Cerebellar cortex (tissue), 1 donor: ENCODE measurements at regions not wholly inside any gene's neighbourhood (a gene's known extent, or its start where the extent isn't known, plus 50 kb on each side); places are given as distances from the start of the nearest gene placed in this dataset.

Experiments used
- DNase-seq: peaks from one replicate; pipeline ENCODE4 v3.0.0-alpha.2; 2015; ENCODE audit warnings: low spot score

DNA sequence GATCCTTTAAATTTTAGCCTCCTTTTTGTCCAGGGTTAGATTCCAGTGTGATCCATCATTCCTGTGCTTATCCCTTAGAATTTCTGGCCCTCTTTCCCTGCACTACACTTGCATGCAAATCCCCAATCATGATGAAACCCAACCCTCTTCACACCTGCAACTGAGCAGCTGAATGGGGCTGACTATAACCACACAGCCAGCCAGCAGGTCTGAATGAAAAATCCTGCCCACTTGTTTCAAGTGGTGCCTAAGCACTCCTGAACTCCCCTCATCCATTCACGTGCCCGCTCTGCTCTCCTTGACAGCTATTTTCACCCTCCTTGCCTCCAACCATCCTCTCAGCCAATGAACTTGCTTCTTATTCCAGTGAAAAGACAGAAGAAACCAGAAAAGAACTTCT lies 80.5 kb upstream of the AFF3 start:
- no peak for DNase-seq

DNA sequence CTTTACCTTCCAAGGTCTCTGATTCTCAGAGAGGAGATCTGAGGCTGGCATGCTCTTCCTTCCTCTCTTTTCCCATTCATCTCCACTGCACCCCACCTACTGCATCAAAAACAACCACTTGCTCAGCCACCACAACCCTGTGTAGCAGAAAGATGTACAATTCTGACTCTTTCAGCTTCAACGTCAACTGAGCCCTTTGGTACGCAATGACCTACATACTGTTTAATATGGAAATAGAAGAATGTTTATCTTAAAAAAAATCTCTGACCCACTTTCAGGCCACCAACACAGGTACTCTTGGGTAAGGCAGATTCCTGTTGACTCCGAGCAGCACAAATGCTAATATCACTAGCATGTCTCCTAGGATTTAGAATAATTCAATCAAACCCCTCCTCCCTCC lies 76.2 kb upstream of the AFF3 start:
- DNase-seq = no peak

DNA sequence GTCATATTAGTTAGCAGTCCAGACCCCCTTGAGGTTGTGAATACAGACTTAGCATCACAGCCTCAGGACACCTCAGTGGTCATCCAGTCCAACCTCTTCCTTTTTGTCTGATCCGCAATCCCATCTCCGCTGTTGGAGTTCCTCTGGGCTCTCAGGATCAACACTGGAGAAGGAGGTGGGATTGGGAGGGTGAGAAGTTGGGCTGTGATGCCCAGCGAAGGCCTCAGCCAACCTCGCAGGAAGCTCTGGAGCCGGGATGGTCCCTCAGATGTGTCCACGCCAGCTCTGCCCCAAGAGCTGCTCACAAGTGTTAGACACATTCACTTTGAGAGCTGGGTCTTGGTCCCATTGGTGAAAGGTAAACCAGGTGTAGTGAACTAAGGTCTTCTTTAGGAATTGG lies 74.9 kb upstream of the AFF3 start:
- DNase-seq = no peak

DNA sequence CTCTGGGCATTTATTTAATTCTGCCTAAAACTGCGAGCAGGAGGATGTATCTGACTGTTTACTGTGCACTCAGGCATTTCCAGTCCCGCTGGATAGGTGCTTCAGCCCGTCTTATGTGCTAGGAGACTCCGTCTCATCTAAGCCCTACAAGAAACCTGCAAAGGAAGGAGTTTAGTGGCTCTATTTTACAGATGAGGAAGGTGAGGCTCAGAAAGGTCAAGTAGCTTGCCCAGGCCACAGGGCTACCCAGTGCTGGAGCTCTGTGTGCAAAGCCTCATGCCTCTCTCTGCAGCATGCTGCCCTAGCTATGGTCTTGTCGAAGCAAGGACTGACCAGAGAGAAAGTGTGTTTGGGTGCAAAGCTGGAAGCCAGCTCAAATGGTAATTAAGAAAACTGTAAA lies 73.6 kb upstream of the AFF3 start:
- DNase-seq = no peak

DNA sequence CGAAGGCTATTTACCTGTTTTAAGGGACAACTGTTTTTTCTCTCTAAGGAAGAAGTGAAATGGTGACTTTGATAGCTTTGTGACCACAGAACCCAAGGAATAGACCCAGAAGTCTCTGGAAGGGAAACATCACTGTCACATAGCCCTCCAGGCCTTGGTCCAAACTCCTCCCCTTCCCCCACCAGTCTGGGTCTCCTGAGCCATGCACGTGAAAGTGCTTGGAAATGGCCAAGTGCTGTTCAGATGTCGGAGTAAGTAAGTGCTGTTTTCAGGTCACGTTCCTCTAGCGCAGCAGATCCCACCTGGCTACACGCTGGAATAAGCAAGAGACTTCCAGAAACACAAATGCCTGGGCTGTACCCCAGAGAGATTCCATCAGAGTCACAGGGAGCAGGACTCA lies 73.0 kb upstream of the AFF3 start:
- no peak for DNase-seq

DNA sequence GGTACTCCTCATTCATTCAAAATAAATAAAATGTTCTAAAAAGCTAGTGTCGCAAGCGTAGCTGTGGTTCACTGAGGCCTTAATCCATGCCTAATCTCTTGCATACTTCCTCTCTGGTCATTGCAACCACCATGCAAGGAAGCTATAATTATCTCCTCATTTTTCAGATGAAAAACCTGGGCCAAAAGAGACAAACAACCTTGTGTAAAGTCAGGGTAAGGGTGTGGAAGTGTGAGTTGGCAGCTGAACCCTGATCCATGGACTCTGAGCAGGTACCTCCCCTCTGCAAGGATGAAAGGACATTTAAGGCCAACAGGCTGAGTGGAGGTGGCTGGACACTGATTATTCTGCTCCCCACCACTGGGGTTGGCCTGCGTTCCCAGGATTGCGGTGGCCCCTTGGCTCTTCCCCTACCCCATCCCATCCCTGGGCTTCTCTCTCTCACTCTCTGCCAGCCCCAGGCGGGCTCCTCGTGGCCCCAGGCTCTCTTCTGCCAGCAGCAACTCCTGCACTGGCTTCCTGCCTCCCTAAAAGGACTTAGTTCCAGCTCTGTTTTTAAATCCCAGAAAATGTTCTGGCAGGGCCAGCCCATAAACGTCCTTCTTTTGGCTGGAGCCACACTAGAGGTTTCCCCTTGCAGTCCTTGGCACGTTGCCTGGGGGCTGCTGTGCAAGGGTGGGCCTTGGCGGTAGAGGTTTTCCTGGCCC lies 72.0 kb upstream of the AFF3 start:
- DNase-seq = no peak

DNA sequence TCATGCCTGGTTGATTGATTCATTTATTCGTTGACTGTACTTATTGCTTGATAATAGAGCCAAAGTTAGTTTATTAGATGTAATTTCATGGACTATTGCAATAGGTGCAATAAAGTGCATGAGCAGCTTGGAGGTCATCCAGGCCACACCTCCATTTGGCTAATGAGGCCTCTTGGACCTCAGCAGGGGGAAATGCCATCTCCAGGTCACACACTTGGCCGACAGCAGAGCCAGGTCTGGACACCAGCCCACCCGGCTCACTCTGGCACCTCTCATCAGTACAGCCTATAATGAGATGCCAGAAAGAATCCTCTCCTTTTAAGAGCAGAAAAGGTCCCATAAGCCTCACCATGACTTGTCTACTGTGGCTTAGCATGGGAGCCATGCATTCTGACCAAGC lies 71.2 kb upstream of the AFF3 start:
- peak; percentile 92 for DNase-seq

DNA sequence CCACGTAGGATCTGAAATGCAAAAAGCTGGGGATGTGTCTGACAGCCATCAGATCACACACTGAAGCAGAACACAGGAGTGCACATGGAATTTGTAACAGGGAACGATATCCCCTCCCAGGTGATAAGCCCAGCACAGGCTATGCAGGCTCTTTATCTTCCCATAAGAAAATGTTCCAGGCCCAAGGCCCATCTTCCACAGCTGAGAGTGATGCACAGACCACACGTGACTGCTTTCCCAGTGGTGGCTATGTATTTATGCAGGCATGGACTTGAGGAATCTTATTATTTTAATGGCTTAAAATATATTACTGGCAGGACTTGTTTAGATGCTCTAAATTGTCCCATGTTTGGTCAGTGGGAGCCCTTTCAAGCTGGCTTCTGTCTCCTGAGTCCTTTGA lies 70.5 kb upstream of the AFF3 start:
- no peak for DNase-seq

DNA sequence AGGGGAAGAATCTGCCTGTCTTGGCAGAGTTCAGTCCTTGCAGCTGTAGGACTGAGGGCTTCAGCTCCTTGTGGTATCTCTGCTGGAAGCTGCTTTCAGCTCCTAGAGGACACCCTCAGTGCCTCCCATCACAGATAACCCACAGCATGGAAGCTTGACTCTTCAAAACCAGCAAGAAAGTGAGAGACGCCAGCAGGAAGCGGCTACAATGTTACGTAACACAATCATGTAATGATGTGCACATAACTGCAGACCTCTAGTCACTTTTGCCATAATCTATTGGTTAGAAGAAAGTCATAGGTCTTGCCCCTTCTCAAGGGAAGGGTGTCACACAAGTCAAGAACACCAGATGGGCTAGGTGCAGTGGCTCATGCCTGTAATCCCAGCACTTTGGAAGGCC lies 69.1 kb upstream of the AFF3 start:
- DNase-seq = no peak

DNA sequence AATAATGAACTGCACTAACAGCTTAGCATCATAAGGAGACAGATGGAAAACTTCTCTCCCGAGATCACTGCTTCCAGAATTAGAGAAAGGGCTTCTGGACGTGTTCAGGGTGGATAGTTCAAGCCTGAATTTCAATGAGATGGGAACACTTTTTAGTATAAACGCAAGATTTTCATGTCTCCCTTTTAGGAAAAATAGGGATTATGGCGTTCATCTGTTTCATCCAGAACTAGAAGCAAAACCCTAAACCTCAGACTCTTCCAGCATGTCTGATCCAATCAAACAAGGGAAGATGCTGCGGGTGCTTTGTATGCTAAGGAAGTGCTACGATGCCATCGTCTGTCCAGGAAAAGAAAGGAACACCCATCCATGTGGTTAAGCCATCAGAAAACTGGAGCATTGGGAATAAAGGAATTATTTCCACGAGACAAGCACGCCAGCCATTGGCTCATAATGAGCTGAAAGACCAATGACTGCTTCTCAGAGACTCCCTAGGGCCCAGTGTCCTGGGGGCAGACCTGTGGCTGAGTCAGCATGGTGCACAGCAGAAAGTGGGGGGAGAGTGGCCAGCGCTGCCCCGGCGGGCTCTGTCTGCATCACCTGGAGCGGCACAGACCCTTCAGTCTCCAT lies 65.9 kb upstream of the AFF3 start:
- peak; percentile 70 for DNase-seq

DNA sequence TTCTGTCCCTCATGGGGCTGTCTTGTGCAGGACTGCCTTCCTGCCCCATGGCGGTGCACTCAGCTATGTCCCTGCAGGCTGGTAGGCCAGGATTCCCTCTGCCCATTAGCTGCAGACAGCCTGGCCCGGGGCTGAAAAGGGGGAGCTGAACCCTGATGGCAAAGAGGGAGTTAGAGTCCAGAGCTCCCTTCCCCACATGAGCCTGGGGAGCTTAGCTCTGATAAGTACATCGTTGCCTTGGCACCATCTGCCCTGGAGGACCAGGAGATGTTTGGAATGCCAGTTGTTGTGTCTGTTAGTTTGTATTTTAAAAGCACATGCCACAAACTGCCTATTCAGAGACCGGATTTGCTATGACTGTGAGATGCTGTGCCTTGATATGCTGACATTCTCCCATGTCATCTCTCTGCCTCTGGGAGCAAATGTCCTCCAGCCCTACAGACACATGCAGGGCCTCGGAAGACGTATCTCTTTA lies 65.1 kb upstream of the AFF3 start:
- DNase-seq = no peak

DNA sequence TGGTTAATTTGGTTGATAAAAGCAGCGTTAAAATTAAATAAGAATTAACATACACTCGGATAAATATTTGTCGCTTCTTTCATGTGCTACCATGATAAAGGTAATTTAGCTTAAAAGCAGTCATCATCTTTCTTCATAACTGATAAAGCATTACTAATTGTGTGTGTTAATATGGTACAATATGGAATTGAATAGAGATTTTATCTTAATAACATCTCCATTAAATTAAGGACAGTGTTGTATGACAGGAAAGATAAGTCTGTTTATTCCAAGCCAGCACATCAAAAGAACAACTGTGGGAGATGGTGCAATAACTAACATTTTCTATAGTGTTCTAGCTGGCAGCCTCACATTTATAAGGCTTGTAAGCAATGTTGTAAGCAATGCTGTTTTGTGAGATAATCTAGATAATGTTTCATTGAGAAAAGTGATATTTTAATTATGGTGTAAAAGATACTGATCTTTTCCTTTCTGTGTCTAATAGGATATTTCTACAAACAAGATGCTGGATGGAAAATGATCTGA lies 64.4 kb upstream of the AFF3 start:
- no peak for DNase-seq

DNA sequence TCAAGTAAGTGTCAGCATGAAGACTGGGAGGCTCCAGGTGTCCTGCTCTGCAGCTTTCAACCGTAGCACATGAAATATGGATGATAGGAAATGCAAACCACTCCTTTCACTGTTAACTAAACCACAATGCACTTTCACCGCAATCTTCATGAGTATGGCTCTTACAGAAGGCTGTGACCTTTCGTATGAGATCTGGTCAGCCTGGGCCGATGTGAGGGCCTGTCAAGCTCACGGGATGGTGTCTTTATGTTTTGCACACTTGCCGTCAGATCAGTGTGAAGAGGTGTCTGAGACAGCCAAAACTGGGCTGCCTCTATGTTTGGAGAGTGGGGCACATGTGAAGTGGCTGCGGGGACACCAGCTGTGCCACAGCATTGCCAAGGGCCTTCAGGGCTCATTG lies 62.8 kb upstream of the AFF3 start:
- DNase-seq = no peak

DNA sequence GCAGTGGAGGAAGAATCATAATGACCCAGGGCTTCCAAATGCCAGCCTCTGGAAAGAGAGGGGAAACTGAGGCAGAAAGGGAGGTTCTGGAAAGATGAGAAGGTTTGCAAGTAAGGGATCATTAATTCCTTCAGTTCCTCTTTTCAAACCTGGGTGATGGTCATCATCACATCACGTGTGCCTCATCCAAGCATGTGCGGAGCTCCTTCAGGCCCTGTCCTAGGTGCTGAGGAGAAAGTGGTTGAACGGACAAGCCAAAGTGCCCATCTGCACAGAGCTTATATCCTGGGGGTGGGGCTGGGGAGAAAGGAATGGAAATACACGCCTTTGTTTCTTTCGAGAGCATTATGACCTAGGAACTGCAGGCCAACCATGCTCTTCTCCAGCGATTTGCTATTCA lies 60.2 kb upstream of the AFF3 start:
- no peak for DNase-seq

DNA sequence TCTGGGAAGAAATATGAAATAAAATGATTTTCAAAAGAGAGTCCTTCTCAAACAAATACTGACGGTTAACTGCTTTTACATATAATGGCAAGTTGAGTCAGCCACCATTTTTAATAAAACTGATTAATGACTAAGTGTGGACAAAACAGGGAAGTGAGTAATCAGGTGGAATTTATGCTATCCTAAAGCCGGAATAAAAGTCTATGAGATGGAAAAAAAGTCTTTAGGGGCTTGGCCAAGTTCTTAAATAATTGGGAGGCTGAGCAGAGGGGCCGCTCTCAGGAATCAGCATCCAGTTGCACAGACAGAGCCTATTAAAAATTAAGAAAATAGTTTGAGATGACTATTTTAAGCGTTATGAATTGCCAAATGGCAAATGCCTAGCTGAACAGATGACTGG lies 58.6 kb upstream of the AFF3 start:
- no peak for DNase-seq

DNA sequence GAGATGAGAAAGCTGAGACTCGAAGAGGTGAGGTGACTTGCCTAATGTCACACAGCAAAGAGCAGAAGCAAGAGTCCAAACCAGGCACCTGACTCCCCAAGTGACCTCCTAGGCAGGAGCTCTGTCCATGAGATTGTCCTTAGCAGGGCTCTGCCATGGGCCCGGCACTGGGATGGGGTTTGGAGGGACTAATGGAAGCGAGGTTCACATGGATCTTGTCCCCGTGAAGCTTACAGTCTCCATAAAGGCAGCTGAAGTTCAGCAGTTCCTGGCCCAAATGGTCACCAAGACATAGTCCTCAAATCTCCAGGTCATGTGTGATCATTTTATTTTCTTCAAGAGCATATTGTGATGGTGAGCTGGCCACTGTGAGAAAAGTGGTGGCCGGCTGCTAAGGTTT lies 57.0 kb upstream of the AFF3 start:
- no peak for DNase-seq

DNA sequence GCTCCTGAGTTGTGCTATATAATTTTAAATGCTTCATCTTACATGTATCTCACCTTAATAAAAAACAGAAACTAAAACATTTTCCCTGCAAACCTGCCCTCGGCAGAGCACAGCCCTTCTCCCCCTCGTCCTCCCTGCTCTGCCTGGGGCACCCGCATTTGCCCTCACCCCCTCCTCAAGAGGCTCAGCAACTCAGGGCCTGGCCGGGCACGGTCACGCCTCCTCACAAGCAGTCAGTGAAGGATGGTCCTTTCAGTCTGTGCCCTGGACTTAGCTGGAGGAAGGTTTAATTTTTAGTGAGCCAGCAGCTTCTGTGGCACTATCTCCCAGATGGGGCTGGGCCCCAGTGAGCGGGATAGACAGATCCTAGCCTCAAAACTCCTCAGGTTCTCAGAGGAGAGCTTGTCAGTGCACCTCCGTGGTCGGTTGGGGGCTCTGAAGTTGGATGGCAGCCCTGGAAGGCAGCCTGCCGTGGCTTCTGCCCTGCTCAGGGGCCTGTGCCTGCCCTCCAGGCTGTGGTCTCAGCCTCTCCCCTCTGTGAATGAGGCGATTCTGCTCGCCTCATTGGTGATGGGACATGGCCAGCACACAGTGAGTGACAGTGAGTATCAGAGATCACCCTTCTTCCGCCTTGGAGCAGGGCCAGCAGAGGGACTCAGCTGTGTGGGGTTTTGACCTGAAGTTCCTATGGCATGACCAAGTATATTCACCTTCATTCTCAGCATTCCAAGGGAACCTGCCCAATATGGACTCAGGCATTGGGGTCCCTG lies 56.3 kb upstream of the AFF3 start:
- no peak for DNase-seq

DNA sequence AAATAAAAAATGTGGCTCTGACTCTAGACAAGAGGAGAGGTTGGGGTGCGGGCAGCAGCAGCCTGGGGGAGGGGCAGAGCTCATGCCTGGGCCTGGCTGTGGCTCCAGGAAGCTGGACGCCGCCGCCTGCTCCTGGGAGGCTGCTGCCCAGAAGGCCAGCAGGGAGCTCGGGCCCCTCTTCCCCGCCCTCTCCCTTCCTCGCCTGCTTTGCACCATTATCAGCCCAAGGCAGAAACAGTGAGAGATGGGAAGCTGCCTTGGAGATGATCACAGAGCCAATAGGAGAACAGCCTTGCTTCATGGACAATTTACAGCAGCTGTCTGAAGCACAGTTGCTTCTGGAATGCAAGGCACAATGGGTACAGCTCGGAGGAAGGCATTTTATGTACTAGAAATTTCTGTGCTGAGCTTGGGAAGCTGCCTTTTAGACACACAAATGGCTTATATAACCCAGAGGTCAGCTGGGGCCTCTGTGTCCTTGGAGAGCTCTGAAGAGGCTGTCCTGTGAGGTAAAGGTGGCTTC lies 55.3 kb upstream of the AFF3 start:
- peak; percentile 60 for DNase-seq

DNA sequence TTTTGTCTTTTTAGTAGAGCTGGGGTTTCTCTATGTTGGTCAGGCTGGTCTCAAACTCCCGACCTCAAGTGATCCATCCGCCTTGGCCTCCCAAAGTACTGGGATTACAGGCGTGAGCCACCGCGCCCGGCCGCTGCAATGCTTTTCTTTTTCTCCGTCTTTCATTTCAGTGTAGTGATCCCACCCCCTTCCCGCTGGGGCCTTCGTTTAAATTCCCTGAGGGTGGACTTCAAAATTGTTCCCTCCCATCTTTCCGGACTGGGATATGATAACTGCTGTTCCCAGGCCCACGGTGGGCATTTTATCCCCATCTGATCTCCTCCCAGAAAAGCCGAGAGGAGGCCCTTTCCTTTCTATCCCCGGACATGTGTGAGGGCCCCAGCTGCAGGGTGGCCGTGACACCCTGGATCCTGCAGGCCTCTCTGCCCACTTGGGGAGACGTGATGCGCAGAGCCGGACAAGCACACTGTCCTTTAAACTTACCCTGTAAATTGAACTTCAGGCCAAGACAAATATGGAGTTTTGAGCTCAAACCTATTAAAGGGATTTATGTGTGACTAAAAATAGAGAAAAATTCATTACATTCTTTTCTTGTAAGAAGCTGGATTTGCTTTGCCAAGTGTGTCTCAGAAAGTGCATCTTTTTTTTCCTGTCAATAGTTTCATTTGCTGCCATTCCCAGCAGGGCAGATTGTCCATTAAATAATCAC lies 54.5 kb upstream of the AFF3 start:
- DNase-seq = no peak

DNA sequence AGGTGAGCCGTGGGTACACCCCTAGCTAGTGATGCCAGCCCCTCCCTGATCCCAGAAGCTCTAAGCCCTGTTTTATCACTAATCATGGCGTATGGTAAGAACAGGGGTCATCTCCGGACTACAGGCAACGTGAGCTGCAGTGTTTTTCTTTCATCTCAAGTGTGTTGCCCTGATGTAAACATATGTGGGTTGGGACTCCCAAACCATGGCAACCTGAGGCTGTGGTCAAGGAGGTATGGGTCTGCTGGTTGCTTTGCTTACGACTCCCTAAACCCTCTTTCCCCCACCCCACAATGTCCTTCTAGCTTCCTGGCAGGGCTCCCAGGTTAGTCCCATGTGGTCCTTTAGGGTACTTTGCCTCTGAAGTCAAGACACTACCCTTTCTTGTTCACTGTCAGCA lies 53.6 kb upstream of the AFF3 start:
- DNase-seq = no peak

DNA sequence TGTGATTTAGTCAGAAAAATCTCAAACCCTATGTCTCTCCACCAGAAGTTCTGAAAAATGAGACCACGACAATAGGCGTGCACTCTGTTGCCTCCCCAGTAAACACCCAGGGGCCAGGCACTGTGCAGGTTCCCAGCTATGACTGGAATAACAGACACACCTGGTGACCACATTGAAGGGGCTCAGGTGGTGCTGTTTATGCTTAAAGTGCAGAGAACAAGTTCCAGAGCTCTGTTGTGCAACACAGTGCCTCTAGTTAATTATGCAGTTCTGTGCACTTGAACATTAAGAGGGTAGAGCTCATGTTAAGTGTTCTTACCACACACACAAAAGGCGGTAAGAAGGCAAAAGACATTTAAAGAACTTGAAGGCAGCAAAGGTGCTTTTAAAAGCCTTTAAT lies 52.6 kb upstream of the AFF3 start:
- DNase-seq = no peak

DNA sequence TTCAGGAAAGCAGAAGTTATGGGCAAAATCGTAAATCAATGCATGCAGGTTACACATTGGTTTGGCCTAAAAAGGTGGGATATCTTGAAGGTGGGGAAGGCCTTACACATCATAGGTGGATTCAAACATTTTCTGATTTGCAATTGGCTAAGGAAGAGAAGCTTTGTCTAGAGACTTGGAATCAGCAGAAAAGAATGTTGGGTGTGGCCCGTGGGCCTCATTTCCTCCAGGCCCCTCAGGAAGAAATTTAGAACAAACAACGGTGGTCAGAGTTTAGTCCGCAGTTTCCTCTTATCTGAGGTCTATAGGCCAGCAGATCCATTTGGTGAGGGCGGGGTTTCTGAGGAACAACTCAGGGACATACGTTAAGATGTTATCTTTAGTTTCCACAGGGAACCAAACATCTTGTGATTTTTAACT lies 50.9 kb upstream of the AFF3 start:
- DNase-seq = no peak
